DND-41 (cell line): ENCODE measurements at regions not wholly inside any gene's neighbourhood (a gene's known extent, or its start where the extent isn't known, plus 50 kb on each side); places are given as distances from the start of the nearest gene placed in this dataset.

Source experiments
- CTCF ChIP-seq: IDR thresholded peaks from 2 replicates; pipeline ENCODE4 v1.5.1; 2012; ENCODE audit warnings: borderline replicate concordance, low read length, moderate library complexity, mild to moderate bottlenecking; ENCODE audit not compliant: poor library complexity, severe bottlenecking; ENCODE audit errors: extremely low read depth
- EZH2 ChIP-seq: IDR thresholded peaks from 3 replicates; pipeline ENCODE4 v1.6.1; 2012; ENCODE audit warnings: borderline replicate concordance, low read depth, mild to moderate bottlenecking, moderate library complexity, low read length, inconsistent platforms; ENCODE audit not compliant: severe bottlenecking

GRCh38 chr7:152974577-152974976 is 215.0 kb downstream of the ACTR3B start:
- TF ChIP-seq EZH2 (no peak), CTCF (no peak)
